ENCODE measurements at regions not wholly inside any gene's neighbourhood (a gene's known extent, or its start where the extent isn't known, plus 50 kb on each side); places are given as distances from the start of the nearest gene placed in this dataset.
"Not testable (repeated sequence)": the region's sequence is repeated elsewhere in the genome, so short reads cannot be mapped to it uniquely, and the experiment has no call there.

DNA sequence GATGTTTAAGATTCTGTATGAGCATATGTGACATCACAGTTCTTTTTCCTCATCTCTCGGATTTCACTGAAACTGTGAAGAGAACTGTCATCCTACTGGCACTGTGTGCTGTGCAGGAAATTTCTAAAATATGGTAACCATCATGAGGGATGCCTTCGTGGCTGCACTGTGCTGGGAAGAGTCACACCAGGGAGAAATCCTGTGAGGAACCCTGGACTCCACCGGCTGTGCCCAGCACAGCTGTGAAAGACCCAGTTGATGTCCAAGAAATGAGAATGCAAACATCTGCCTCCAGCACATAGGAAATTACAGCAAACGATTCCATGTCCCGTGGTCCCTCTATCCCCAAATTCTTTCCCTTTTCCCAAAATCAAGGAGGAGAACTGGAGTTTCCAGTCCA lies 475.4 kb downstream of the GOLGA6L6 start:
- not testable (repeated sequence) for H3K4me3 ChIP-seq (ENCODE audit: low read depth, low read length)

DNA sequence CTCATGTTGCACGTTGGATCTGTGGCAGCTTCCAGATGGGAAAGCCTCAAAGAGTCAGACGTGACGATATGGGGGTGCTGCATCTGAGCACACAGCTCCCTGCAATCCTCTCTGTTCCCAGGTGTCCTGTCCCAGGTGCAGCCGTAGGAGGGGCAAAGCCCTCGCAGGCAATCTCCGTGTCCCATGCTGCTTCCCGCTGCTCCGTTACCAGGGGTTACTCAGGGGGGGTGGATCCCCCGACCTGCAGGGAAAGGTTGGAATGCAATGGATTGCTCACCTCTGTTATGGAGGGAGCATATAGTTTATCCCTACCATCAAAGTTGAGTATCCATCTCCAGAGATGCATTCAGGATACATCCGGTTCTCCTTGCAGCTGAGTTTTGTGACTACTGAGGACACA lies 476.1 kb downstream of the GOLGA6L6 start:
- H3K4me3 ChIP-seq (ENCODE audit: low read depth, low read length) = not testable (repeated sequence)

DNA sequence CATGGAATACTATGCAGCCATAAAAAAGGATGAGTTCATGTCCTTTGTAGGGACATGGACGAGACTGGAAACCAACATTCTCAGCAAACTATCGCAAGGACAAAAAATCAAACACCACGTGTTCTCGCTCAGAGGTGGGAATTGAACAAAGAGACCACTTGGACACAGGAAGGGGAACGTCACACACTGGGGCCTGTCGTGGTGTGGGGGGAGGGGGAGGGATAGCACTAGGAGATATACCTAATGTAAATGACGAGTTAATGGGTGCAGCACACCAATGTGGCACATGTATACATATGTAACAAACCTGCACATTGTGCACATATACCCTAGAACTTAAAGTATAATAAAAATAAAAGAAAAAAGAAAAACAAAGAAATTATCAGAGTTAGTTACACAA lies 478.4 kb downstream of the GOLGA6L6 start:
- H3K4me3 ChIP-seq (ENCODE audit: low read depth, low read length) = not testable (repeated sequence)

DNA sequence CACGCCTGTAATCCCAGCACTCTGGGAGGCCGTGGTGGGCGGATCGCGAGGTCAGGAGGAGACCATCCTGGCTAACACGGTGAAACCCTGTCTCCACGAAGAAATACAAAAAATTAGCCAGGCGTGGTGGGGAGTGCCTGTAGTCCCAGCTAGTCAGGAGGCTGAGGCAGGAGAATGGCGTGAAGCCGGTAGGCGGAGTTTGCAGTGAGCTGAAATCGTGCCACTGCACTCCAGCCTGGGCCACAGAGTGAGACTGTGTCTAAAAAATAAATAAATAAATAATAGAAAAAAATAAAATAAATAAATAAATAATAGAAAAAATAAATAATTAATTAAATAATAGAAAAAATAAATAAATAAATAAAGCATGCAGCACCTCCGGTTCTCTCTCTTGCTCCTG lies 480.8 kb downstream of the GOLGA6L6 start:
- H3K4me3 ChIP-seq (ENCODE audit: low read depth, low read length) = not testable (repeated sequence)

DNA sequence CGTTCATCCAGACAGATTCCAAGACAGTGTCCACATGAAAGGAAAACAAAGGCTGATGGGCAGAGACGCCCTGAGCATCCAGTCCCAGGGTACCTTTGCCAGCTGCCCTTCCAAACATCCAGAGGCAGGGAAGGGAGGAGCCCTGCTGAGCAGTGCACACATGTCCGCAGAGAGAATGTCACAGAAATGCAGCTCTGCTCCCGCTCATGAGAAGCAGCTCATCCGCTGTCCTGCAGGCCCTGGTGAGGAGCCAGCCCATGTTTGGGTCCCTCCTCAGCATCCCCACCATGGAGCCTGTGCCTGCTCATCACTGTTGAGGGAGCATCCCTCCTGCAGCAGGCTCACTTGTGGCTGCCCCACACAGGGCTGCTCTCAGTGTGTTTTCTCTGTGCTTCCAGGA lies 484.7 kb downstream of the GOLGA6L6 start:
- H3K4me3 ChIP-seq (ENCODE audit: low read depth, low read length) = not testable (repeated sequence)

DNA sequence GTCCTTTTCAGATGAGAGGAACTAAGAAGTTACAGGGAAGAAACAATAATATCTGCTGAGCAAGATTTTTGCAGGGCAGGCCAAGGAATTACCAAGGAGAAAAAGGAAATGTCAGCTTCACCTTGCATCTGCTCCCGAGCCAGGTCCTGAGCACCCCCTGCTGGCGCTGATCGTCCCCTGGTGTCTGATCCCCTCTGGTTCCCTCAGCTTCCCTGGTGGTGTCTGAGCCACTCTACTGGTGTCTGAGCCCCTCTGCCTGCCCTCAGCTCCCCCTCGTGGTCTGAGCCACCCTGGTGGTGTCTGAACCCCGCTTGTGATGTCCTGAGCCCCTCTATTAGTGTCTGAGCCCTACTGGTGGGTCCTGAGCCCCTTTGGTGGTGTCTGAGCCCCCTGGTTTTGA lies 485.7 kb downstream of the GOLGA6L6 start:
- not testable (repeated sequence) for H3K4me3 ChIP-seq (ENCODE audit: low read depth, low read length)

DNA sequence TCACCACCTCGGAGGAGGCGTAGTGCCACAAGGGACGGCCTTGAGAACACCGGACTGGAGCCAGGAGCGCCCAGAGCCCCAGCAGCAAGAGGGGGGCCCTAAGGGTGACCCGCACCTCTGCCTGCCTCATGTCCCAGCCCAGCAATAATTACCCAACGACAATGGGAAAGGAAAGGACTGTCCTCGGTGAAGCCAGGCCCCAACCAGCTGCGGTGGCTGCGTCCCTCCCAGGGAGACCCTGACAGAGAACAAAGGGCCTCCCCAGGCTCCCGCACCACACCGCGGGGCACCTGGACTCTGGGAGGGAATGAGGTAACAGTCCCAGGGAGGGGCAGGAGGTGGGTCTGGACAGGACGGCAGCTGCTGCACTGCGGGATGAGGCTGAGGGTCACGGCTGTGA lies 493.4 kb downstream of the GOLGA6L6 start:
- not testable (repeated sequence) for H3K4me3 ChIP-seq (ENCODE audit: low read depth, low read length)

DNA sequence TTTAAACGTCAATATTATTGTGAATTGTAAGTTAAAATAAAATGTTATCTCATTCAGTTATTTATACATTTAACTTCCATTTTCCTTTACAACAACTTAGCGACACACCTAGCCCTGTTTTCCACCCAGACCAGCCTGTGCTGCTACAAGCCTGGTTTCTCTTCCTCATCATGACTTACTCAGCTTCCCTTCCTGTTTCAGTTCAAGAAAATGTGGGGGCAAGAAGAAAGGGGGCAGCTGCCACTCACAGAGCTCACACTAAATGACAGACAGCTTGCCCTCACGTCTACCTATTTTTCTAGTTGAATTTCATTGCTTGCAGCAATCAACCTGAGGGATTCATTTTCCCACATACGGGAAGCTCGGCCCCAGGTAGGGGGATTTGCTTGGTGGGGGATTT lies 496.4 kb downstream of the GOLGA6L6 start:
- not testable (repeated sequence) for H3K4me3 ChIP-seq (ENCODE audit: low read depth, low read length)

DNA sequence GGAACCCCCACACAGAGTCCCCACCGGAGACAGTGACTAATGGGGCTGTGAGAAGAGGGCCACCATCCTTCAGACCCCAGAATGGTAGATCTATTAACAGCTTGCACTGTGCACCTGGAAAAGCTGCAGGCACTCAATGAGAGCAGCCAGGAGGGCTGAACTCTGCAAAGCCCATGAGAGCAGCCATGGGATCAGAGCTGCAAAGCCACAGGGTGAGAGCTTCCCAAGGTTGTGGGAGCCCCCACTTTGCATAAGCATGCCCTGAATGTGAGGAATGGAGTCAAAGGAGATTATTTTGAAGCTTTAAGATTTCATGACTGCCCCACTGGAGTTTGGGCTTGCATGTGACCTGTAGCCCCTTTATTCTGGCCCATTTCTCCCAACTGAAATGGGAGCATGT lies 500.9 kb downstream of the GOLGA6L6 start:
- H3K4me3 ChIP-seq (ENCODE audit: low read depth, low read length) = not testable (repeated sequence)

DNA sequence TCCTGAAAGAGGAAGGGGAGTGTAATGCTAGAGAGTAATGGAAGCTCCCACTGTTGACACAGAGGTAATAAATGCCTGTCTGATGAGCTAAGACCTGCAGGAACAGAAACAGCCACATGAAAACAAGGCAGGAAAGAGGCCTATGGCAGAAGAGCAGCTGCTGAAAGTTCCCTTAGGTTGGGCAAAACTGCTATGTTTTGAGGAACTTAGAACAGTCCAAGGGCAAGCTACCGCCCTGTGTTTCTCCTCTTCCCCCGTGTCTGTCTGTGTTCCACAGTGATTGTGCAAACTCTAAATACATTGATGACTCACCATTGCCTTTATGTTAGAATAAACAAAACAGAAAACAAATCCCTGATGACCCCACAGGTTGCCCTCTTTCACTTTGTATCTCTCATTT lies 516.6 kb downstream of the GOLGA6L6 start:
- not testable (repeated sequence) for H3K4me3 ChIP-seq (ENCODE audit: low read depth, low read length)

DNA sequence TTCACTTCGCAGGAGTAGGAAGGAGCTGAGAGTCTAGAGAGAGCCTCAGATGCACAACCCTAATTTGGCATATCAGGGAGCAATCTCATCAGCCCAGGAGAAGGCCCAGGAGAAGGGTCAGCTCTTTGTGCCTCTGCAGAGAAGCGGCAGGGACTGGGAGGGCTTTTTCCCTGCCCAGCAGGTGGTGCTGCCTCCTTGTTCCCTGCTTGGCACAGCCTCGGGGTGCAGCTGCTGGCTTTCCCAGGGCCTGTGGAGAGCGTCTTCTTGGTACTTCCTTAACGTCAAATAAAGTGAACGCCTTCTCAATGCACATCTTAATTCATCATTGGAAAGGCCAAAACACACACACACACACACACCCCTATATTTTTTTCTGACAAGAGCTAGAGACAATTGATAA lies 519.3 kb downstream of the GOLGA6L6 start:
- not testable (repeated sequence) for H3K4me3 ChIP-seq (ENCODE audit: low read depth, low read length)

DNA sequence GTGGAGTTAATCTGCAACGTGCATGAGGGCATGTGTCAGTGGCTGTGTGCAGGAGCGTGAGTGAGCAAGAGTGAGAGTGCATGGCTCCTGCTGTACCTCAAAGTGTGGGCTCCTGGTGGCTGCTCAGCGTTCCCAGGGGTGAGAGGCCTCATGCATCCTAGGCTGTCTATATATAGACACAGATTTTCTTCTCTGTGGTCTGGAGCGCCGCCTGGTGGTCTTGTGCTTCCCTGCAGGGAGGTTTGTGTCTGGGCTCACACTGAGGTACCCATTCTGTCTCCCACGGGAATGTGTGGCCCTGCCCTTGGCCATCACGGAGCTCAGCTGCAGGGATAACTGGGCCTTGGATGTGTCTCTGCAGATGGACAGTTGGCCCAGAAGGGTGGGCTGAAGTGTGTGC lies 520.2 kb downstream of the GOLGA6L6 start:
- H3K4me3 ChIP-seq (ENCODE audit: low read depth, low read length) = not testable (repeated sequence)

DNA sequence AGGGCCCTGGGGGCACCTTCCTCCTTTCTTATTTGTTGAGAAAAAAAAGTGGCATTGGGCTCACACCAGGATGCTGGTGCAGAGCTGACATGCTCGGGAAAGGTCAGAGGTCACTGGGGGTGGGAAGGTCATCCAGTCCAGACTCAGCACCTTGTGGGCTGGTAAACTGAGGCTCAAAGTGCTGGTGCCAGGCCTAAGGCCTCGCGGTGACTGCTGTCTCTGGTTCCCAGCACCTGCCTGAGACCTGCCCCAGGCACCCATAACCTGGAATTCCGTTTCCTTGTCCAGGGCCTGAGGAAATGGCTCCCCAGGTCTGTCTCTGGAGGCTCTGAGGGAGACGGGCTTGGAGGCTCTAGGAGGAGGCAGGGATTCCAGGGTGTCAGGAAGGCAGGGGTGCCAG lies 521.0 kb downstream of the GOLGA6L6 start:
- H3K4me3 ChIP-seq (ENCODE audit: low read depth, low read length) = not testable (repeated sequence)

DNA sequence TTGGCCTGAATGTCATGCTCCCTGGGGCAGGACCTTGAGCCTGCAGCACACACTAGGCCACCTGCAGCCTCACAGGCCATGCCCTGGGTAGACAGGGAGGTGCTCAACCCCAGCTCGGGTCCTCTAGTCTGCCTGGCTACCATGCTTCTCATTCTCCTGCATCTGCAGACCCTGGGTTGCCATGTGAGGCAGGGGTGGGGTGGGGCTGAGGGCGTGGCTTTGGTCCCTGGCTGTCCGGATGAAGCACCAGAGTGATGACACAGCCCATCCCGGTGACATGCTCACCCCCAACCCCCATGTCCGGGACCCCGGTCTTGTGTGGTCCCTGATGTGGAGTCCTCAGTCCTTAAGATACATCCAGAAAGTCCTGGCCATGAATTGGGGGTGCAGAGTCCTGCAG lies 521.8 kb downstream of the GOLGA6L6 start:
- H3K4me3 ChIP-seq (ENCODE audit: low read depth, low read length) = not testable (repeated sequence)

DNA sequence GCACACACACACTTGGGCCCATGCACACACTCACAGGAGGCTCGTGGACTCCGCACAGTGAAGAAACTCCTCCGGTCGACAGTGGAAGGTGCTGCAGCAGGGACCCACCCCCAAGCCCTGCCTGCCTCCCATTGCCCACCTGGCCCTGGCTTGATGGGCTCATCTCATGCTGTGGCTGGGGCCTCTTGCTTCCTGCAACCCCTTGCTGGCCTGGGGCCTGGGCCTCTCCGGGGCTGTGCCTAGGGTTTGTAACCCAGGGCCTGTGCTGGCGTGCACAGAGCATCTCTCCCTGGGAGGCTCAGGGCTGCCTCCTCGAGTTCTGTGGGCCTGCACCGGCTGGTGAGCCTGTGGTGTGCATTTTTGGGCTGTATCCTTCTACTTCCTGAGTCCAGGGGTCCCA lies 524.0 kb downstream of the GOLGA6L6 start:
- H3K4me3 ChIP-seq (ENCODE audit: low read depth, low read length) = not testable (repeated sequence)

DNA sequence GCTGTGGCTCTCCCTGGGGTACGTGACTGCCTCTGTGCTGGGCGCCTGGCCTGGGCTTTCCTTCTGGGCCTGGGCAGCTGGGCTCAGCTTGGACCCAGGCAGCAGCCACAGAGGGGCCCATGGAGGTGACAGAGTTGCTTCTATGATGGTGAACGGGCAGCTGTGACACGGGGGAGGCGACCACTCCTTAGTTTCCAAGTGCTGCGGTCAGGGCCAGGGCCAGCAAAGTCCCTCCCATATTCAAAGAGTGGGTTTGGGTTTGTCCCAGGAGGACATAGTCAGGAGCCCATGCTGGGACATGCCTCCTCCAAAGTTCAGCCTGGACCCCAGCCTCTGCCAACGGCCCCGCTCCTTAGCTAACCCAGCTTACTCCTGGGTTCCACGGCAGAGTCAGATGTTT lies 524.7 kb downstream of the GOLGA6L6 start:
- H3K4me3 ChIP-seq (ENCODE audit: low read depth, low read length) = not testable (repeated sequence)

DNA sequence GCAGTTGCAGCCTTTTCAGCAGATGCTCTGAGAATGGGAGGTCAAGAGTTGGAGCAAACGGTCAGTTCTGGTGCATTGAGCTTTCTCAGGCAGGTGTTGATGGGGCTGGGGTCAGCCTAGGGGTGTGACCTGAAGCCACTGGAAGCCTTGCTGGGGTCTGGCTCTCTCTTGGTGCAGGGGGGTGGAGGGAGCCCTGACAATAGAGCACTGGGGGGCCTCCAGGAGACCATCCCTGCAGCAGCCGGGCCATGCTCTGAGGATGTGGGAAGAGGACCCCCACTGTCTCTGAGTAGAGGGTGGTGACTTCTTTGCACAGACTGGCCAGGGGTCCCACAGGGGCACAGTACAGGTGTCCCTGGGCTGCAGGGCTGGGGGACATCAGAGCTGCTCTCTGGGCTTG lies 528.8 kb downstream of the GOLGA6L6 start:
- not testable (repeated sequence) for H3K4me3 ChIP-seq (ENCODE audit: low read depth, low read length)

DNA sequence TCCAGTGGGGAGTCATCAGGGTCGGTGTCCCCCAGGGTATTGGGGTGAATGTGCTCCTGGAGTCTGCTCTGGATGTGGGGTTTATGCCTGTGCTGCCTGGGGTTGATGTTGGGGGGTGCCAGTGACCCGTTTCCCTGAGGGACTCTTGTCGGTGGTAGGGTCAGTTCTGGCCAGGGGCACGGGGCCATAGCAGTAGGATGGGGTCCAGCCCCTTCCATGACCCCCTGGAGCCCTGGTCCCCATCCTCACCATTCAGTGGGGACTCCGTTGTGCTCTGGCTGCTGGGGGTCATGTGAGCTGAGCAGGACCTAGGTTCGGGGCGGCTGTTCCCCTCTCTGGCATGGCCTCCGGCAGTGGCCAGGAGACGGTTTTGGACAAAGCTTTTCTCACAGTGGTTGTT lies 530.8 kb downstream of the GOLGA6L6 start:
- not testable (repeated sequence) for H3K4me3 ChIP-seq (ENCODE audit: low read depth, low read length)

DNA sequence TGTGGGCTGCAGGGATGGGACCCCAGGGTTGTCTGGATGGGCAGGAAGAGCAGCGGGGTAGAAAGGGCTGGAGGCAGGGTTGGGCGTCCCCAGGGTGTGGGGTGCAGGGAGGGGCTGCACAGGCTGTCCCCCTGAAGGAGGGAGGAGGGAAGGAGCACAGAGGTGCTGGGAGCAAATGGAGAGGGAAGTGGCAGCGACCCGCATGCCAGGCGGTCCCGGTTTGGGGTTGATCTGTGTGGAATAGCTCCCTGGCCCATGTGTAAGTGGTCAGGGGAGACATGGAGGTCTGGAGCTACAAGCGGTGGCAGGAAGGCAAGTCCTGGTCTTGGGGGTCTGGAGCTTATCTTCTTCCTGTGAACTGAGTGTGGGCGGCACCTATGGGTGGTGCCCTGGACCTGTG lies 532.0 kb downstream of the GOLGA6L6 start:
- H3K4me3 ChIP-seq (ENCODE audit: low read depth, low read length) = not testable (repeated sequence)

DNA sequence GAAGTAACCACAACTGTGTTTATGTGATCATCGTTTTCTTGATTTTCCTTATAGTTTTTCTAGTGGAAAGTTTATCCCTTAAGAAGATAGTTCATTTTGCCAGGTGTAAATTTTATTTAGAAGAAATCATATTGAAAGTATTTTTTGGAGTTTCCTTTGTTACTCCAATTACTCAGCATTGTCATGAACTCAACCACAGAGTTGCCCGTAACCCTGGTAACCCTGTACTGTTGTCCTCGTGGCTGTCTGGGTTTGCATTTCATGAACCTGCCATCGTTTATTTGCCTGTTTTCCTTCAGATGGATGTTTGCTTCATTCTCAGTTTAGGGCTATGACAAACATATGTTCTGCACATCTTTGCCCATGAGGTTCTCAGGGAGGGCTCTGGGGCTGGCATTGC lies 534.3 kb downstream of the GOLGA6L6 start:
- H3K4me3 ChIP-seq (ENCODE audit: low read depth, low read length) = not testable (repeated sequence)

DNA sequence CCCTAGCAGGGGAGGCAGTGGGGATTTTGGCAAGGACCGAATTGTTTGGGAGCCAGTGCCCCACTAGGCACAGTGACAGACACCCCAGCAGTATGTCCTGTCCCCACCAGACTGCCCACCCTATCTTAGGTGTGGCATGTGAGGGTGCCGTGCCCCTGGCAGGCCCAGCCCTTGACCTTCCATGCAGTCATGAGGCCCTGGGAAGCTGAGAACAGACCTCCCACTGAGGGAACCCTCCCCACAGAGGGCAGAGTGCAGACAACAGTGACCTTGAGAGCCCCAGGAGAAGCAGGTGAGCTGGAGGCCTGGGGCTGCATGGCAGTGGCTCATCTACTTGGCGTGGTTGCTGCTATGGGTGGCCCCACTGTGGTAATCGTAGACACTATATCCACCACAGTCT lies 538.1 kb downstream of the GOLGA6L6 start:
- H3K4me3 ChIP-seq (ENCODE audit: low read depth, low read length) = not testable (repeated sequence)

DNA sequence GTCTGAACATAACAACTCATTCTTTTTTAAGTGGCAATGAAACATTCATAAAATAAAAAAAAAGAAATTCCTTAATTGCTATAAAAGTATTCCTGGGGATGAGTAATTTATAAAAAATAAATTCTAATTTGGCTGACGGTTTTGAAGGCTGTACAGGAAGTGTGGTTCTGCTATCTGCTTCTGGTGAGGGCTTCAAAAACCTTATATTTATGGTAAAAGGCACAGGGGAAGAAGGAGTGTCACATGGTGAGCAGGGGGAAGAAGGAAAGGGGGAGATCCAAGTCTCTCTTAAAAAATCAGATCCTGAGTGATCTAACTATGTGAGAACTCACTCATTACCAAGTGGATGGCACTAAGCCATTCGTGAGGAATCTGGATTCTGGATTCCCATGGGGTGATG lies 539.0 kb downstream of the GOLGA6L6 start:
- not testable (repeated sequence) for H3K4me3 ChIP-seq (ENCODE audit: low read depth, low read length)

DNA sequence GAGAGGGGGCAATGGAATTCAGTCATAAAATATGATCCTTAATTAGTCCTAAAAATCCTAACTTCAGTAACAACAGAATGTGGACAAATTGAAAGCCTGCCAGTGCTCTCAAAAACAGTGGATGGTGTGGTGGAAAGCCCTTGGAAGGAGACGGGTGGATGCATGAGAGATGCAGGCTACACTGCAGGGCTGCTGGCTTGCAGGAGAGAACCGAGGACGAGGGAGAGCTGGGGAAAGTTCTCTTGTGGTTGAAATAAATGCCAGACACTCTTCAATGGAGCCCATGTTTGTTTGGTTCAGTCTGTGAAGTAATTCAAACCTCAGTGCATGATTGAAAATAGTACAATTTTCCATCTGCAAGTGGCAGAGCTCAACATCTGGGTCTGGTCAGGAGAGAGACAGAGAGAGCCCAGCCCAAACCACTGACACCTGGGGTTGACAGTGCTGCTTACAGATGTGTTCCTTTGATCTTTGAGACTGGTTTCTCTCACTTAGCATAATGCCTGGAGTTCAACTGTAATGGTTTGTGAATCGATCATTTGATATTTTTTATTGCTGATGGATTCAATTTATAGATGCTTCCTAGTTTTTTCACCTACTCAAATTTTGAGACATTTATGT lies 544.9 kb downstream of the GOLGA6L6 start:
- H3K4me3 ChIP-seq (ENCODE audit: low read depth, low read length) = not testable (repeated sequence)
